ENCODE measurements at regions not wholly inside any gene's neighbourhood (a gene's known extent, or its start where the extent isn't known, plus 50 kb on each side); places are given as distances from the start of the nearest gene placed in this dataset.

- no peak for TF ChIP-seq CTCF (IDR thresholded peaks at IDR 0.05)
- Histone ChIP-seq H3K4me1 (no peaks in the 10 kb centered on the region), H3K36me3 (ENCODE audit: control insufficient read depth, insufficient read depth, low read length) (no peaks in the 10 kb centered on the region), H3K9me3 (ENCODE audit: control insufficient read depth, low read length) (no peaks in the 10 kb centered on the region), H3K4me2 (ENCODE audit: low read length) (no peak overlapping the region), H3K4me3 (ENCODE audit: low read depth, low read length) (no peak overlapping the region), H3K9ac (no peak overlapping the region), H3K27ac (no peak overlapping the region), H2AFZ (no peak overlapping the region), H3K79me2 (no peaks in the 10 kb centered on the region), H3K27me3 (ENCODE audit: control insufficient read depth, insufficient read depth, low read length) (no peaks in the 10 kb centered on the region)
Measured at GRCh38 chr2:53268626-53269025, 499.0 kb upstream of the CHAC2 start.

GRCh38 chr2:53268086-53268485, 499.5 kb upstream of the CHAC2 start:
- H3K27me3 ChIP-seq (ENCODE audit: control insufficient read depth, insufficient read depth, low read length) = no peaks in the 10 kb centered on the region
- no peak overlapping the region for H3K4me3 ChIP-seq (ENCODE audit: low read depth, low read length)
- no peak overlapping the region for H3K4me2 ChIP-seq (ENCODE audit: low read length)
- no peak overlapping the region for H3K9ac ChIP-seq
- no peaks in the 10 kb centered on the region for H3K4me1 ChIP-seq
- H3K79me2 ChIP-seq = no peaks in the 10 kb centered on the region
- no peaks in the 10 kb centered on the region for H3K36me3 ChIP-seq (ENCODE audit: control insufficient read depth, insufficient read depth, low read length)
- no peak overlapping the region for H2AFZ ChIP-seq
- no peaks in the 10 kb centered on the region for H3K9me3 ChIP-seq (ENCODE audit: control insufficient read depth, low read length)
- TF ChIP-seq CTCF (IDR thresholded peaks at IDR 0.05) = no peak
- no peak overlapping the region for H3K27ac ChIP-seq

GRCh38 chr2:53265544-53266299, 501.9 kb upstream of the CHAC2 start:
- Histone ChIP-seq H3K79me2 (no peaks in the 10 kb centered on the region), H2AFZ (no peak overlapping the region), H3K27ac (no peak overlapping the region), H3K27me3 (ENCODE audit: control insufficient read depth, insufficient read depth, low read length) (no peaks in the 10 kb centered on the region), H3K4me3 (ENCODE audit: low read depth, low read length) (no peak overlapping the region), H3K4me2 (ENCODE audit: low read length) (no peak overlapping the region), H3K9ac (no peak overlapping the region), H3K4me1 (no peaks in the 10 kb centered on the region), H3K36me3 (ENCODE audit: control insufficient read depth, insufficient read depth, low read length) (no peaks in the 10 kb centered on the region), H3K9me3 (ENCODE audit: control insufficient read depth, low read length) (no peaks in the 10 kb centered on the region)
- no peak for TF ChIP-seq CTCF (IDR thresholded peaks at IDR 0.05)

GRCh38 chr2:53260568-53260967, 507.0 kb upstream of the CHAC2 start:
- no peak for TF ChIP-seq CTCF (IDR thresholded peaks at IDR 0.05)
- Histone ChIP-seq H2AFZ (no peak overlapping the region), H3K79me2 (no peaks in the 10 kb centered on the region), H3K4me2 (ENCODE audit: low read length) (no peak overlapping the region), H3K4me3 (ENCODE audit: low read depth, low read length) (no peak overlapping the region), H3K9me3 (ENCODE audit: control insufficient read depth, low read length) (no peaks in the 10 kb centered on the region), H3K36me3 (ENCODE audit: control insufficient read depth, insufficient read depth, low read length) (no peaks in the 10 kb centered on the region), H3K4me1 (no peaks in the 10 kb centered on the region), H3K9ac (no peak overlapping the region), H3K27ac (no peak overlapping the region), H3K27me3 (ENCODE audit: control insufficient read depth, insufficient read depth, low read length) (no peaks in the 10 kb centered on the region)

- H3K4me1 ChIP-seq = no peaks in the 10 kb centered on the region
- no peaks in the 10 kb centered on the region for H3K27me3 ChIP-seq (ENCODE audit: control insufficient read depth, insufficient read depth, low read length)
- no peaks in the 10 kb centered on the region for H3K36me3 ChIP-seq (ENCODE audit: control insufficient read depth, insufficient read depth, low read length)
- no peaks in the 10 kb centered on the region for H3K9me3 ChIP-seq (ENCODE audit: control insufficient read depth, low read length)
- TF ChIP-seq CTCF (IDR thresholded peaks at IDR 0.05) = no peak
- H3K27ac ChIP-seq = no peak overlapping the region
- H3K9ac ChIP-seq = no peak overlapping the region
- no peaks in the 10 kb centered on the region for H3K79me2 ChIP-seq
- no peak overlapping the region for H3K4me3 ChIP-seq (ENCODE audit: low read depth, low read length)
- H3K4me2 ChIP-seq (ENCODE audit: low read length) = no peak overlapping the region
- no peak overlapping the region for H2AFZ ChIP-seq
Measured at GRCh38 chr2:53259395-53260009, 508.1 kb upstream of the CHAC2 start.

Measured in parathyroid adenoma (tissue), 2 donors.